NCI-H460 (cell line): ENCODE measurements at regions not wholly inside any gene's neighbourhood (a gene's known extent, or its start where the extent isn't known, plus 50 kb on each side); places are given as distances from the start of the nearest gene placed in this dataset.

Source experiments
- DNase-seq: peaks from one replicate; pipeline ENCODE4 v3.0.0-alpha.2; 2016; ENCODE audit warnings: low read depth; ENCODE audit errors: extremely low read depth

GRCh38 chr10:20998036-20998435, 100.9 kb upstream of the NEBL start:
- no peak for DNase-seq

- DNase-seq = no peak
Observed at GRCh38 chr10:20995123-20995987, 98.2 kb upstream of the NEBL start.

GRCh38 chr10:20993830-20994527, 96.9 kb upstream of the NEBL start:
- DNase-seq = no peak

GRCh38 chr10:20993389-20993788, 96.3 kb upstream of the NEBL start:
- DNase-seq = no peak

GRCh38 chr10:20991526-20991925, 94.4 kb upstream of the NEBL start:
- no peak for DNase-seq

- no peak for DNase-seq
Observed at GRCh38 chr10:20990604-20991003, 93.5 kb upstream of the NEBL start.

- DNase-seq = no peak
Observed at GRCh38 chr10:20988357-20988983, 91.4 kb upstream of the NEBL start.

- no peak for DNase-seq
Observed at GRCh38 chr10:20986049-20986448, 88.9 kb upstream of the NEBL start.

GRCh38 chr10:20984662-20985061, 87.6 kb upstream of the NEBL start:
- DNase-seq = no peak

GRCh38 chr10:20981419-20981953, 84.4 kb upstream of the NEBL start:
- no peak for DNase-seq

- no peak for DNase-seq
Observed at GRCh38 chr10:20978617-20979016, 81.5 kb upstream of the NEBL start.

- DNase-seq = no peak
Observed at GRCh38 chr10:20977300-20977699, 80.2 kb upstream of the NEBL start.

GRCh38 chr10:20976891-20977290, 79.8 kb upstream of the NEBL start:
- DNase-seq = no peak

- DNase-seq = no peak
Observed at GRCh38 chr10:20976390-20976789, 79.3 kb upstream of the NEBL start.

GRCh38 chr10:20975236-20975635, 78.1 kb upstream of the NEBL start:
- DNase-seq = no peak

- no peak for DNase-seq
Observed at GRCh38 chr10:20972925-20973324, 75.8 kb upstream of the NEBL start.

- DNase-seq = no peak
Observed at GRCh38 chr10:20971901-20972300, 74.8 kb upstream of the NEBL start.

- DNase-seq = no peak
Observed at GRCh38 chr10:20970708-20971107, 73.6 kb upstream of the NEBL start.

GRCh38 chr10:20970044-20970443, 72.9 kb upstream of the NEBL start:
- DNase-seq = no peak

- DNase-seq = no peak
Observed at GRCh38 chr10:20966426-20966825, 69.3 kb upstream of the NEBL start.
